H1 (cell line): ENCODE measurements at regions not wholly inside any gene's neighbourhood (a gene's known extent, or its start where the extent isn't known, plus 50 kb on each side); places are given as distances from the start of the nearest gene placed in this dataset.

Experiments
- CTCF ChIA-PET: fragments of 300-600 bp; sonication (Branson Sonifier 250); formaldehyde crosslinking; loops from one replicate; lab custom pipeline; 2021; ENCODE audit not compliant: partially characterized antibody; lab: Charles Lee
- POLR2A ChIA-PET: fragments of 300-600 bp; sonication (Branson Sonifier 250); formaldehyde crosslinking; loops from one replicate; lab custom pipeline; 2021; ENCODE audit warnings: inconsistent platforms; ENCODE audit not compliant: partially characterized antibody; lab: Charles Lee
- DNase-seq, 2 experiments: peaks; one replicate each; pipeline versions ENCODE4 v3.0.0 to v3.0.0-alpha.2; 2010 to 2022; ENCODE audit warnings: low spot score in 2 of 2, low read depth in 1 of 2, mixed read lengths in 1 of 2
- FAIRE-seq: peaks from 2 replicates; lab custom pipeline; 2011; peaks lifted over from hg19 to GRCh38; lab: Jason Lieb, UNC
- H2AFZ ChIP-seq: 2 replicates; pipeline ENCODE4 v1.8.1; 2012; ENCODE audit warnings: low read length, inconsistent platforms
- H2AK5ac ChIP-seq: 2 replicates; pipeline ENCODE4 v1.6.1; 2013; ENCODE audit warnings: low read depth, low read length
- H2BK120ac ChIP-seq: replicated peaks from 2 replicates; pipeline ENCODE3; 2013; ENCODE audit warnings: low read depth, low read length, inconsistent platforms
- H2BK12ac ChIP-seq: 2 replicates; pipeline ENCODE4 v1.6.1; 2013; ENCODE audit warnings: low read depth, low read length
- H2BK15ac ChIP-seq: 2 replicates; pipeline ENCODE4 v1.6.1; 2013; ENCODE audit warnings: low read length
- H2BK20ac ChIP-seq: 2 replicates; pipeline ENCODE4 v1.6.1; 2013; ENCODE audit warnings: low read length
- H2BK5ac ChIP-seq: 2 replicates; pipeline ENCODE4 v1.6.1; 2013; ENCODE audit warnings: low read depth, low read length
- H3K14ac ChIP-seq: 2 replicates; pipeline ENCODE4 v1.6.1; 2013; ENCODE audit warnings: inconsistent platforms; ENCODE audit not compliant: insufficient read length
- H3K18ac ChIP-seq: 2 replicates; pipeline ENCODE4 v1.6.1; 2013; ENCODE audit warnings: low read length; ENCODE audit errors: extremely low read depth
- H3K23ac ChIP-seq: 2 replicates; pipeline ENCODE4 v1.6.1; 2013; ENCODE audit warnings: inconsistent platforms; ENCODE audit not compliant: insufficient read length
- H3K23me2 ChIP-seq: 2 replicates; pipeline ENCODE4 v1.6.1; 2013; ENCODE audit warnings: low read depth, low read length
- H3K27ac ChIP-seq: 2 replicates; pipeline ENCODE4 v1.6.1; 2011; ENCODE audit warnings: low read depth, low read length, inconsistent platforms
- H3K27me3 ChIP-seq, 4 experiments: replicated peaks in 1 of 4; 1 replicate in 1 of 4; 2 replicates in 3 of 4; pipeline versions ENCODE4 v1.6.1 to v1.8.1; 2011 to 2013; ENCODE audit warnings: low read length in 3 of 4, mild to moderate bottlenecking in 3 of 4, inconsistent platforms in 2 of 4, mixed read lengths in 2 of 4, moderate library complexity in 1 of 4; ENCODE audit not compliant: control insufficient read depth in 3 of 4, insufficient read depth in 3 of 4; ENCODE audit errors: extremely low read depth in 1 of 4
- H3K36me3 ChIP-seq, 4 experiments: 2 replicates each; pipeline versions ENCODE4 v1.6.1 to v1.8.1; 2011 to 2013; ENCODE audit warnings: mild to moderate bottlenecking in 4 of 4, low read length in 3 of 4, moderate library complexity in 2 of 4, control low read depth in 1 of 4, inconsistent platforms in 1 of 4; ENCODE audit not compliant: insufficient read depth in 4 of 4, control insufficient read depth in 2 of 4
- H3K4ac ChIP-seq: replicated peaks from 2 replicates; pipeline ENCODE3; 2013; ENCODE audit warnings: low read length, low read depth, mixed read lengths, inconsistent platforms; ENCODE audit not compliant: insufficient read length
- H3K4me1 ChIP-seq, 4 experiments: replicated peaks in 1 of 4; 1 replicate in 1 of 4; 2 replicates in 3 of 4; pipeline versions ENCODE4 v1.6.1 to v1.8.1; 2011 to 2013; ENCODE audit warnings: low read length in 3 of 4, inconsistent platforms in 2 of 4, mixed read lengths in 1 of 4; ENCODE audit not compliant: insufficient read depth in 4 of 4, control insufficient read depth in 3 of 4
- H3K4me2 ChIP-seq, 2 experiments: 2 replicates each; pipeline versions ENCODE4 v1.6.1 to v1.8.1; 2011 to 2013; ENCODE audit warnings: low read depth in 2 of 2, low read length in 2 of 2, control low read depth in 1 of 2, inconsistent platforms in 1 of 2, mild to moderate bottlenecking in 1 of 2; ENCODE audit not compliant: insufficient read depth in 1 of 2
- H3K4me3 ChIP-seq, 4 experiments: fragments of 200-600, 300-600 bp in 1 of 4; sonication (generic), shearing (Covaris generic), sonication (Bioruptor Twin) in 1 of 4; 2 replicates each; pipeline versions ENCODE4 v1.5.1 to v1.8.1; 2011 to 2016; ENCODE audit warnings: low read length in 4 of 4, low read depth in 3 of 4, control low read depth in 2 of 4, inconsistent platforms in 2 of 4, mild to moderate bottlenecking in 2 of 4, mixed read lengths in 1 of 4, moderate library complexity in 1 of 4; ENCODE audit not compliant: insufficient read depth in 2 of 4; ENCODE audit errors: extremely low read depth in 1 of 4
- H3K56ac ChIP-seq: replicated peaks from 2 replicates; pipeline ENCODE3; 2013; ENCODE audit warnings: low read depth, mild to moderate bottlenecking, mixed read lengths, low read length, inconsistent platforms; ENCODE audit not compliant: insufficient read length
- H3K79me1 ChIP-seq: 2 replicates; pipeline ENCODE4 v1.6.1; 2013; ENCODE audit warnings: low read depth, low read length, control low read depth
- H3K79me2 ChIP-seq, 2 experiments: 2 replicates each; pipeline versions ENCODE4 v1.6.1 to v1.8.1; 2012 to 2013; ENCODE audit warnings: low read length in 2 of 2, mild to moderate bottlenecking in 2 of 2, inconsistent platforms in 1 of 2; ENCODE audit not compliant: insufficient read depth in 2 of 2, control insufficient read depth in 1 of 2
- H3K9ac ChIP-seq, 4 experiments: replicated peaks in 1 of 4; 1 replicate in 1 of 4; 2 replicates in 3 of 4; pipeline versions ENCODE4 v1.6.1 to v1.8.1; 2011 to 2013; ENCODE audit warnings: low read depth in 3 of 4, low read length in 3 of 4, control low read depth in 2 of 4, mild to moderate bottlenecking in 2 of 4, moderate library complexity in 2 of 4, inconsistent platforms in 1 of 4; ENCODE audit errors: extremely low read depth in 1 of 4
- H3K9me3 ChIP-seq, 2 experiments: 2 replicates each; pipeline versions ENCODE4 v1.6.1 to v1.8.1; 2012 to 2013; ENCODE audit warnings: mild to moderate bottlenecking in 2 of 2, moderate library complexity in 2 of 2, control low read depth in 1 of 2, inconsistent platforms in 1 of 2, low read depth in 1 of 2, low read length in 1 of 2, mixed read lengths in 1 of 2; ENCODE audit not compliant: insufficient read depth in 2 of 2
- H4K20me1 ChIP-seq, 2 experiments: replicated peaks in 1 of 2; 2 replicates each; pipeline versions ENCODE3 to v1.8.1; 2011 to 2013; ENCODE audit warnings: inconsistent platforms in 2 of 2, low read length in 2 of 2, mild to moderate bottlenecking in 1 of 2; ENCODE audit not compliant: insufficient read depth in 2 of 2, control insufficient read depth in 1 of 2
- H4K5ac ChIP-seq: 2 replicates; pipeline ENCODE4 v1.6.1; 2013; ENCODE audit warnings: low read length, low read depth, mixed read lengths, inconsistent platforms; ENCODE audit not compliant: insufficient read length
- H4K8ac ChIP-seq: 2 replicates; pipeline ENCODE4 v1.8.0; 2013; ENCODE audit warnings: mild to moderate bottlenecking, moderate library complexity, low read length, inconsistent platforms; ENCODE audit not compliant: insufficient read depth; ENCODE audit errors: extremely low read depth
- H4K91ac ChIP-seq: replicated peaks from 2 replicates; pipeline ENCODE3; 2013; ENCODE audit warnings: low read length, mixed read lengths, inconsistent platforms; ENCODE audit not compliant: insufficient read length
- CBX8 ChIP-seq: fragments of 300-800, 300-1000 bp; sonication (generic); IDR thresholded peaks from 2 replicates; pipeline ENCODE4 v1.7.1; 2016; ENCODE audit warnings: low read depth, low read length, borderline replicate concordance
- MAFK ChIP-seq: IDR thresholded peaks from 2 replicates; pipeline ENCODE4 v1.6.1; 2012; ENCODE audit warnings: low read depth, mild to moderate bottlenecking, improper control_type of control experiment, low read length
- NRF1 ChIP-seq: IDR thresholded peaks from 2 replicates; pipeline ENCODE4 v1.6.1; 2011; ENCODE audit warnings: mild to moderate bottlenecking, low read depth, low read length, improper control_type of control experiment
- PHF8 ChIP-seq: fragments of 200-600 bp; sonication (generic); conservative IDR thresholded peaks from 2 replicates; pipeline ENCODE4 v1.7.1; 2012; ENCODE audit warnings: low read depth, mild to moderate bottlenecking, inconsistent platforms, low read length, moderate library complexity
- POLR2A ChIP-seq, 2 experiments: IDR thresholded peaks; 1 replicate in 1 of 2; 2 replicates in 1 of 2; pipeline ENCODE4 v1.6.1; 2011; ENCODE audit warnings: low read depth in 2 of 2, low read length in 2 of 2, mild to moderate bottlenecking in 2 of 2; ENCODE audit errors: control extremely low read depth in 1 of 2
- POU5F1 ChIP-seq: IDR thresholded peaks from 2 replicates; pipeline ENCODE4 v1.6.1; 2011; ENCODE audit warnings: low read depth, mild to moderate bottlenecking, low read length, moderate library complexity
- SIRT6 ChIP-seq: IDR thresholded peaks from one replicate; pipeline ENCODE4 v1.7.1; 2012; ENCODE audit warnings: low read length, inconsistent platforms
- SP1 ChIP-seq: IDR thresholded peaks from 2 replicates; pipeline ENCODE4 v1.6.1; 2011; ENCODE audit warnings: low read depth, low read length
- TAF1 ChIP-seq: IDR thresholded peaks from 2 replicates; pipeline ENCODE4 v1.6.1; 2011; ENCODE audit warnings: mild to moderate bottlenecking, low read depth, low read length
- YY1 ChIP-seq: IDR thresholded peaks from 2 replicates; pipeline ENCODE4 v1.6.1; 2011; ENCODE audit warnings: low read depth, mild to moderate bottlenecking, low read length
- TF ChIP-seq, protein P1 (sequence below): IDR thresholded peaks from 2 replicates; pipeline ENCODE4 v1.6.1; 2011; ENCODE audit warnings: low read length, improper control_type of control experiment

DNA sequence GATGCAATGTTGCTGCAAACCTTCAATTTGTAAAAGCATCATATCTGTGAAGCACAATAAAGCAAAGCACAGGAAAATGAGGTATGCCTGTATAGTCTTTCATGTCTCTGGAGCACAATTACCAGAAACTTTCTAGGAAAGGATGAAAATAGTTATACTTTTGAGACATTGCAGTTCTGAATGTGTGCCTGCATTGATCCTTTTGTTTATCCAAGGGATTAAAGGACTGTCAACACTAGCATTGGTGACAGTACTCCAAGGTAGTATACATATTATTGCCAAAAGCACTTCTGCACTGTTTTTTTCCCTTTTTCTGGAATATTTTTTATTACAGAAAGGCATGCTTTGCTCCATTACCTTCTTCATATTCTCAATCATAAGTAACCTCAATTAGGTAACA lies 476.0 kb downstream of the GABRG1 start:
- Histone ChIP-seq H3K27ac (no peak overlapping the region), H3K27me3 (no peaks in the 10 kb centered on the region), H3K23ac (no peak overlapping the region), H3K4ac (no peak overlapping the region), H3K14ac (no peak overlapping the region), H2BK15ac (no peak overlapping the region), H3K79me1 (no peaks in the 10 kb centered on the region), H4K8ac (no peak overlapping the region), H3K9ac (no peak overlapping the region), H3K18ac (no peak overlapping the region), H2BK5ac (no peak overlapping the region), H4K5ac (no peak overlapping the region), H2AFZ (no peak overlapping the region), H3K79me2 (no peaks in the 10 kb centered on the region), H2AK5ac (no peak overlapping the region), H3K9me3 (no peaks in the 10 kb centered on the region), H3K4me2 (no peak overlapping the region), H3K4me1 (no peaks in the 10 kb centered on the region), H3K56ac (no peak overlapping the region), H3K23me2 (no peaks in the 10 kb centered on the region), H3K36me3 (no peaks in the 10 kb centered on the region), H2BK120ac (no peak overlapping the region), H4K20me1 (no peaks in the 10 kb centered on the region), H2BK20ac (no peak overlapping the region), H3K4me3 (no peak overlapping the region), H4K91ac (no peak overlapping the region), H2BK12ac (no peak overlapping the region)
- FAIRE-seq = no peak
- CTCF ChIA-PET = no interaction called here
- POLR2A ChIA-PET = no interaction called here
- DNase-seq = no peak
- TF ChIP-seq TAF1 (no peak), SIRT6 (no peak), PHF8 (no peak), MAFK (no peak), POLR2A (IDR thresholded peaks at IDR 0.05; ENCODE audit: control extremely low read depth in 1 of 2, low read depth in 2 of 2, low read length in 2 of 2) (no peak), SP1 (no peak), YY1 (no peak), POU5F1 (no peak), CBX8 (no peak), NRF1 (no peak)
- TF ChIP-seq, protein P1, sequence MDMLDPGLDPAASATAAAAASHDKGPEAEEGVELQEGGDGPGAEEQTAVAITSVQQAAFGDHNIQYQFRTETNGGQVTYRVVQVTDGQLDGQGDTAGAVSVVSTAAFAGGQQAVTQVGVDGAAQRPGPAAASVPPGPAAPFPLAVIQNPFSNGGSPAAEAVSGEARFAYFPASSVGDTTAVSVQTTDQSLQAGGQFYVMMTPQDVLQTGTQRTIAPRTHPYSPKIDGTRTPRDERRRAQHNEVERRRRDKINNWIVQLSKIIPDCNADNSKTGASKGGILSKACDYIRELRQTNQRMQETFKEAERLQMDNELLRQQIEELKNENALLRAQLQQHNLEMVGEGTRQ = no peak
